K562 (cell line): ENCODE measurements at regions not wholly inside any gene's neighbourhood (a gene's known extent, or its start where the extent isn't known, plus 50 kb on each side); places are given as distances from the start of the nearest gene placed in this dataset.
"Not testable (repeated sequence)": the region's sequence is repeated elsewhere in the genome, so short reads cannot be mapped to it uniquely, and the experiment has no call there.

ENCODE experiments used
- ATAC-seq: fragments of 200-7000 bp; cut with Tn5 transposase; 3 replicates; pipeline ENCODE4 v1.9.1; 2020; ENCODE audit warnings: moderate library complexity
- BruUV-seq: library from RNA; stranded (reverse); fragments of 400-500 nt; replicated peaks from 2 replicates; lab custom pipeline; 2021; lab: Mats Ljungman, UMichigan
- CTCF ChIA-PET: fragments of 300-600 bp; formaldehyde crosslinking; extraction: SDS; loops from one replicate; lab custom pipeline; 2021; ENCODE audit warnings: low intra/inter-chr PET ratio; lab: Yijun Ruan, JAX
- POLR2A ChIA-PET: fragments of 300-600, 350-650 bp; sonication (Branson Sonifier 250); formaldehyde crosslinking; extraction: SDS; loops from one replicate; lab custom pipeline; 2021; ENCODE audit warnings: antibody characterized with exemption, inconsistent platforms; lab: Yijun Ruan, JAX
- DNase-seq, 4 experiments: peaks; one replicate each; pipeline versions ENCODE4 v3.0.0 to v3.0.0-alpha.2; 2011 to 2018; ENCODE audit warnings: low spot score in 3 of 4, mixed read lengths in 3 of 4; ENCODE audit errors: extremely low read depth in 1 of 4
- FAIRE-seq: peaks from 2 replicates; lab custom pipeline; 2011; peaks lifted over from hg19 to GRCh38; lab: Jason Lieb, UNC
- H2AFZ ChIP-seq: 2 replicates; pipeline ENCODE4 v1.6.0; 2011; ENCODE audit warnings: low read depth, low read length, control low read depth, inconsistent platforms
- H3K27ac ChIP-seq: fragments of 200-600 bp; 3 replicates; pipeline ENCODE4 v1.8.0; 2011; ENCODE audit warnings: low read depth, mild to moderate bottlenecking, control low read depth, inconsistent platforms, low read length, moderate library complexity, mixed read lengths; ENCODE audit errors: extremely low read depth
- H3K27me3 ChIP-seq, 2 experiments: fragments of 300-600 bp in 1 of 2; 2 replicates in 1 of 2; 3 replicates in 1 of 2; pipeline versions ENCODE4 v1.6.0 to v1.8.0; 2011; ENCODE audit warnings: inconsistent platforms in 2 of 2, low read length in 2 of 2, mild to moderate bottlenecking in 1 of 2, mixed read lengths in 1 of 2, moderate library complexity in 1 of 2; ENCODE audit not compliant: control insufficient read depth in 2 of 2, insufficient read depth in 2 of 2
- H3K36me3 ChIP-seq: fragments of 300-600 bp; 3 replicates; pipeline ENCODE4 v1.8.0; 2011; ENCODE audit warnings: mild to moderate bottlenecking, low read length, inconsistent platforms; ENCODE audit not compliant: control insufficient read depth, insufficient read depth
- H3K4me1 ChIP-seq, 2 experiments: fragments of 200-600 bp in 1 of 2; replicated peaks in 1 of 2; 2 replicates in 1 of 2; 3 replicates in 1 of 2; pipeline versions ENCODE4 v1.5.1 to v1.8.0; 2011; ENCODE audit warnings: inconsistent platforms in 2 of 2, low read length in 2 of 2, mild to moderate bottlenecking in 1 of 2, mixed read lengths in 1 of 2, moderate library complexity in 1 of 2; ENCODE audit not compliant: control insufficient read depth in 2 of 2, insufficient read depth in 2 of 2
- H3K4me2 ChIP-seq: 2 replicates; pipeline ENCODE4 v1.6.1; 2011; ENCODE audit warnings: low read length, control low read depth, inconsistent platforms, mixed read lengths; ENCODE audit not compliant: insufficient read depth
- H3K4me3 ChIP-seq: fragments of 200-600 bp; sonication (generic), shearing (Covaris generic); 2 replicates; pipeline ENCODE4 v1.5.1; 2016; ENCODE audit warnings: control low read depth, inconsistent platforms
- H3K79me2 ChIP-seq: fragments of 200-600 bp; 3 replicates; pipeline ENCODE4 v1.8.0; 2011; ENCODE audit warnings: low read length, inconsistent platforms; ENCODE audit not compliant: control insufficient read depth, insufficient read depth
- H3K9ac ChIP-seq, 2 experiments: 2 replicates each; pipeline versions ENCODE4 v1.6.0 to v1.6.1; 2011; ENCODE audit warnings: low read depth in 2 of 2, low read length in 2 of 2, control low read depth in 1 of 2, inconsistent platforms in 1 of 2, mild to moderate bottlenecking in 1 of 2, mixed read lengths in 1 of 2; ENCODE audit not compliant: insufficient read depth in 1 of 2
- H3K9me1 ChIP-seq: one replicate; pipeline ENCODE4 v1.6.0; 2011; ENCODE audit warnings: inconsistent platforms, mild to moderate bottlenecking, low read length, moderate library complexity; ENCODE audit not compliant: control insufficient read depth, insufficient read depth
- H3K9me3 ChIP-seq: replicated peaks from 2 replicates; pipeline ENCODE4 v1.5.1; 2011; ENCODE audit warnings: low read depth, low read length, inconsistent platforms; ENCODE audit not compliant: control insufficient read depth, insufficient read depth
- H4K20me1 ChIP-seq: replicated peaks from 2 replicates; pipeline ENCODE4 v1.6.1; 2011; ENCODE audit warnings: low read length, inconsistent platforms, mixed read lengths; ENCODE audit not compliant: control insufficient read depth, insufficient read depth
- WGBS: fragments of 100-300 bp; shearing (Covaris generic); methylation state at CpG from one replicate; pipeline ENCODE4 v1.1.6; 2016; ENCODE audit warnings: low coverage, mixed read lengths; ENCODE audit not compliant: insufficient coverage; ENCODE audit errors: missing lambda C conversion rate; 5-methylcytosine and 5-hydroxymethylcytosine counted together
- in situ Hi-C: fragments of 300-500 bp; cut with MboI; formaldehyde crosslinking; loops from 4 replicates; pipeline ENCODE4 v1.15.0; 2018; ENCODE audit warnings: inconsistent platforms, mixed read lengths
- intact Hi-C: fragments of 100-400 bp; cut with micrococcal nuclease; formaldehyde crosslinking; loops from 2 replicates; pipeline ENCODE4 v1.14.2; 2022

- ATAC-seq, FAIRE-seq, H3K9ac ChIP-seq, DNase-seq, BruUV-seq, H3K4me1 ChIP-seq, H2AFZ ChIP-seq, H3K27ac ChIP-seq, POLR2A ChIA-PET, H3K79me2 ChIP-seq, H3K36me3 ChIP-seq, in situ Hi-C loops, intact Hi-C loops, CTCF ChIA-PET, H4K20me1 ChIP-seq, H3K4me3 ChIP-seq, H3K9me3 ChIP-seq, H3K9me1 ChIP-seq, H3K4me2 ChIP-seq: not testable (repeated sequence)
- H3K27me3 ChIP-seq: peaks cover 0 to 20% of the 10 kb centered on the region in 2 experiments; a peak in 2 of 5 replicates
- WGBS: 23% methylated on average over 11 of the region's 17 CpGs
These were observed 80.1 kb upstream of the PPP2R3B start for GRCh38 chrX:466836-467235.

- H3K9ac ChIP-seq, ATAC-seq, H3K36me3 ChIP-seq, H4K20me1 ChIP-seq, POLR2A ChIA-PET, FAIRE-seq, H3K79me2 ChIP-seq, H3K4me1 ChIP-seq, DNase-seq, BruUV-seq, H3K4me3 ChIP-seq, in situ Hi-C loops, H3K27ac ChIP-seq, H2AFZ ChIP-seq, H3K9me3 ChIP-seq, H3K9me1 ChIP-seq, H3K4me2 ChIP-seq, intact Hi-C loops, CTCF ChIA-PET: not testable (repeated sequence)
- H3K27me3 ChIP-seq: peaks cover 0 to 20% of the 10 kb centered on the region in 2 experiments; a peak in 1 of 5 replicates
- 1% methylated on average over 13 of the region's 16 CpGs for WGBS
These were observed 81.0 kb upstream of the PPP2R3B start for GRCh38 chrX:467686-468085.
